CD4-positive, alpha-beta memory T cell (primary cell): ENCODE measurements at regions not wholly inside any gene's neighbourhood (a gene's known extent, or its start where the extent isn't known, plus 50 kb on each side); places are given as distances from the start of the nearest gene placed in this dataset.

Source experiments
- CTCF ChIA-PET: fragments of 350-600 bp; sonication (Branson Sonifier 250); formaldehyde crosslinking; loops from one replicate; lab custom pipeline; 2021; ENCODE audit warnings: inconsistent platforms; ENCODE audit not compliant: partially characterized antibody; lab: Charles Lee
- POLR2A ChIA-PET: fragments of 350-600 bp; sonication (Branson Sonifier 250); formaldehyde crosslinking; loops from one replicate; lab custom pipeline; 2021; ENCODE audit not compliant: partially characterized antibody; lab: Charles Lee
- DNase-seq, 5 donors: peaks; one replicate each; pipeline versions ENCODE4 v3.0.0 to v3.0.0-alpha.2; 2020 to 2022; ENCODE audit warnings: mixed read lengths in 1 of 5
- H3K27ac ChIP-seq: one replicate; pipeline ENCODE4 v1.7.0; 2013; ENCODE audit warnings: low read depth, low read length
- H3K27me3 ChIP-seq: 2 replicates; pipeline ENCODE4 v1.7.0; 2013; ENCODE audit warnings: mild to moderate bottlenecking, low read length, moderate library complexity; ENCODE audit not compliant: insufficient read depth
- H3K36me3 ChIP-seq: 2 replicates; pipeline ENCODE4 v1.7.0; 2013; ENCODE audit warnings: mild to moderate bottlenecking, low read length, moderate library complexity; ENCODE audit not compliant: insufficient read depth
- H3K4me1 ChIP-seq: 2 replicates; pipeline ENCODE4 v1.7.0; 2013; ENCODE audit warnings: mild to moderate bottlenecking, low read length, moderate library complexity; ENCODE audit not compliant: insufficient read depth
- H3K4me3 ChIP-seq, 2 donors: one replicate each; pipeline ENCODE4 v1.7.0; 2013; ENCODE audit warnings: low read length in 2 of 2, mild to moderate bottlenecking in 1 of 2
- H3K9me3 ChIP-seq, 2 donors: one replicate each; pipeline ENCODE4 v1.7.0; 2013; ENCODE audit warnings: low read length in 2 of 2, control low read depth in 1 of 2; ENCODE audit not compliant: control insufficient read depth in 1 of 2
- H3K27ac Mint-ChIP-seq, 7 donors: one replicate each; pipeline ENCODE4 v1.8.0; 2020 to 2021; ENCODE audit warnings: mixed read lengths in 7 of 7, mild to moderate bottlenecking in 6 of 7, inconsistent platforms in 3 of 7, moderate library complexity in 3 of 7
- H3K27me3 Mint-ChIP-seq, 2 donors: one replicate each; pipeline ENCODE4 v1.8.0; 2020 to 2021; ENCODE audit warnings: mixed read lengths in 2 of 2
- H3K36me3 Mint-ChIP-seq, 2 donors: one replicate each; pipeline ENCODE4 v1.8.0; 2020 to 2021; ENCODE audit warnings: mixed read lengths in 2 of 2, inconsistent platforms in 1 of 2, mild to moderate bottlenecking in 1 of 2
- H3K4me1 Mint-ChIP-seq, 4 donors: one replicate each; pipeline ENCODE4 v1.8.0; 2020 to 2021; ENCODE audit warnings: mixed read lengths in 4 of 4, mild to moderate bottlenecking in 1 of 4
- H3K4me3 Mint-ChIP-seq, 8 donors: one replicate each; pipeline ENCODE4 v1.8.0; 2020 to 2021; ENCODE audit warnings: mixed read lengths in 8 of 8, mild to moderate bottlenecking in 7 of 8, moderate library complexity in 6 of 8, inconsistent platforms in 3 of 8
- H3K9me3 Mint-ChIP-seq, 8 donors: one replicate each; pipeline ENCODE4 v1.8.0; 2020 to 2021; ENCODE audit warnings: mixed read lengths in 8 of 8, mild to moderate bottlenecking in 5 of 8, inconsistent platforms in 3 of 8, moderate library complexity in 1 of 8
- intact Hi-C: fragments of 100-400 bp; cut with micrococcal nuclease; formaldehyde crosslinking; loops from one replicate; pipeline ENCODE4 v1.15.1; 2023

- Histone ChIP-seq H3K27me3 (no peaks in the 10 kb centered on the region), H3K27ac (no peak overlapping the region), H3K4me3 (no peak overlapping the region), H3K9me3 (no peaks in the 10 kb centered on the region), H3K4me1 (no peaks in the 10 kb centered on the region), H3K36me3 (no peaks in the 10 kb centered on the region)
- H3K4me1 Mint-ChIP-seq = no peaks in the 10 kb centered on the region
- no peaks in the 10 kb centered on the region for H3K27me3 Mint-ChIP-seq
- no peak overlapping the region for H3K4me3 Mint-ChIP-seq
- no peak overlapping the region for H3K27ac Mint-ChIP-seq
- intact Hi-C loops = no loop called here
- POLR2A ChIA-PET = no interaction called here
- H3K9me3 Mint-ChIP-seq = peaks cover 0 to 6% (median 0%) of the 10 kb centered on the region in 8 donors
- no peaks in the 10 kb centered on the region for H3K36me3 Mint-ChIP-seq
- no peak for DNase-seq
- CTCF ChIA-PET = no interaction called here
Measured at GRCh38 chrX:142001934-142002333, 98.2 kb downstream of the MAGEC1 start.

GRCh38 chrX:141989815-141990214, 86.1 kb downstream of the MAGEC1 start:
- H3K9me3 Mint-ChIP-seq = peaks cover 0 to 4% (median 0%) of the 10 kb centered on the region in 8 donors
- H3K27me3 Mint-ChIP-seq = no peaks in the 10 kb centered on the region
- H3K36me3 Mint-ChIP-seq = no peaks in the 10 kb centered on the region
- Histone ChIP-seq H3K36me3 (no peaks in the 10 kb centered on the region), H3K27ac (no peak overlapping the region), H3K27me3 (no peaks in the 10 kb centered on the region), H3K4me3 (no peak overlapping the region), H3K9me3 (no peaks in the 10 kb centered on the region), H3K4me1 (no peaks in the 10 kb centered on the region)
- intact Hi-C loops = no loop called here
- DNase-seq = no peak
- H3K27ac Mint-ChIP-seq = no peak overlapping the region
- H3K4me1 Mint-ChIP-seq = no peaks in the 10 kb centered on the region
- ChIA-PET POLR2A (no interaction called here), CTCF (no interaction called here)
- H3K4me3 Mint-ChIP-seq = no peak overlapping the region

GRCh38 chrX:141989134-141989533, 85.4 kb downstream of the MAGEC1 start:
- no peak overlapping the region for H3K27ac ChIP-seq
- no peaks in the 10 kb centered on the region for H3K9me3 ChIP-seq
- no peak overlapping the region for H3K4me3 ChIP-seq
- H3K27ac Mint-ChIP-seq = no peak overlapping the region
- no peaks in the 10 kb centered on the region for H3K4me1 Mint-ChIP-seq
- no peaks in the 10 kb centered on the region for H3K27me3 ChIP-seq
- CTCF ChIA-PET = no interaction called here
- DNase-seq = no peak
- intact Hi-C loops = no loop called here
- H3K4me1 ChIP-seq = no peaks in the 10 kb centered on the region
- POLR2A ChIA-PET = no interaction called here
- H3K4me3 Mint-ChIP-seq = no peak overlapping the region
- H3K27me3 Mint-ChIP-seq = no peaks in the 10 kb centered on the region
- H3K36me3 ChIP-seq = no peaks in the 10 kb centered on the region
- H3K9me3 Mint-ChIP-seq = peaks cover 0 to 4% (median 0%) of the 10 kb centered on the region in 8 donors
- H3K36me3 Mint-ChIP-seq = no peaks in the 10 kb centered on the region

- intact Hi-C loops = no loop called here
Measured at GRCh38 chrX:141982296-141982695, 78.6 kb downstream of the MAGEC1 start.

GRCh38 chrX:141975839-141976238, 72.1 kb downstream of the MAGEC1 start:
- Histone ChIP-seq H3K9me3 (no peaks in the 10 kb centered on the region), H3K27me3 (no peaks in the 10 kb centered on the region), H3K27ac (no peak overlapping the region), H3K36me3 (no peaks in the 10 kb centered on the region), H3K4me3 (no peak overlapping the region), H3K4me1 (no peaks in the 10 kb centered on the region)
- CTCF ChIA-PET = no interaction called here
- no peak for DNase-seq
- Mint-ChIP-seq H3K36me3 (no peaks in the 10 kb centered on the region), H3K27ac (no peak overlapping the region), H3K4me1 (no peaks in the 10 kb centered on the region), H3K4me3 (no peak overlapping the region), H3K9me3 (peaks cover 0 to 7% (median 0%) of the 10 kb centered on the region in 8 donors), H3K27me3 (no peaks in the 10 kb centered on the region)
- intact Hi-C loops = no loop called here
- POLR2A ChIA-PET = no interaction called here

More at GRCh38 chrX:141982296-141982695, 78.6 kb downstream of the MAGEC1 start:
- Histone ChIP-seq H3K4me1 (no peaks in the 10 kb centered on the region), H3K27me3 (no peaks in the 10 kb centered on the region), H3K27ac (no peak overlapping the region), H3K9me3 (no peaks in the 10 kb centered on the region), H3K36me3 (no peaks in the 10 kb centered on the region), H3K4me3 (no peak overlapping the region)
- CTCF ChIA-PET = no interaction called here
- Mint-ChIP-seq H3K36me3 (no peaks in the 10 kb centered on the region), H3K9me3 (peaks cover 0 to 3% (median 0%) of the 10 kb centered on the region in 8 donors), H3K4me3 (no peak overlapping the region), H3K27ac (peak overlapping the region in 1 of 7 donors; percentile 43), H3K4me1 (no peaks in the 10 kb centered on the region), H3K27me3 (no peaks in the 10 kb centered on the region)
- POLR2A ChIA-PET = no interaction called here
- DNase-seq = no peak

GRCh38 chrX:141969706-141970105, 66.0 kb downstream of the MAGEC1 start:
- Histone ChIP-seq H3K27me3 (no peaks in the 10 kb centered on the region), H3K27ac (no peak overlapping the region), H3K9me3 (no peaks in the 10 kb centered on the region), H3K4me3 (no peak overlapping the region), H3K36me3 (no peaks in the 10 kb centered on the region), H3K4me1 (no peaks in the 10 kb centered on the region)
- intact Hi-C loops = no loop called here
- H3K4me1 Mint-ChIP-seq = no peaks in the 10 kb centered on the region
- H3K27me3 Mint-ChIP-seq = no peaks in the 10 kb centered on the region
- H3K36me3 Mint-ChIP-seq = no peaks in the 10 kb centered on the region
- peaks cover 0 to 5% (median 0%) of the 10 kb centered on the region in 8 donors for H3K9me3 Mint-ChIP-seq
- POLR2A ChIA-PET = no interaction called here
- H3K4me3 Mint-ChIP-seq = no peak overlapping the region
- no peak overlapping the region for H3K27ac Mint-ChIP-seq
- CTCF ChIA-PET = no interaction called here
- DNase-seq = no peak

- Mint-ChIP-seq H3K27ac (no peak overlapping the region), H3K36me3 (no peaks in the 10 kb centered on the region), H3K4me3 (no peak overlapping the region), H3K4me1 (no peaks in the 10 kb centered on the region), H3K9me3 (peaks cover 0 to 7% (median 0%) of the 10 kb centered on the region in 8 donors), H3K27me3 (no peaks in the 10 kb centered on the region)
- Histone ChIP-seq H3K4me3 (no peak overlapping the region), H3K4me1 (no peaks in the 10 kb centered on the region), H3K27me3 (no peaks in the 10 kb centered on the region), H3K9me3 (no peaks in the 10 kb centered on the region), H3K27ac (no peak overlapping the region), H3K36me3 (no peaks in the 10 kb centered on the region)
- POLR2A ChIA-PET = no interaction called here
- intact Hi-C loops = no loop called here
- CTCF ChIA-PET = no interaction called here
- DNase-seq = no peak
Measured at GRCh38 chrX:141960578-141960977, 56.9 kb downstream of the MAGEC1 start.
